Stimulated activated naive CD8-positive, alpha-beta T cell treated with anti-CD3 and anti-CD28 coated beads, Interleukin-15, Interleukin-2, amounts not matched to agents 100 ng/mL and 50 ng/mL, for 24 hours (primary cell): ENCODE measurements at regions not wholly inside any gene's neighbourhood (a gene's known extent, or its start where the extent isn't known, plus 50 kb on each side); places are given as distances from the start of the nearest gene placed in this dataset.
"Not testable (repeated sequence)": the region's sequence is repeated elsewhere in the genome, so short reads cannot be mapped to it uniquely, and the experiment has no call there.

Source experiments
- H3K27ac Mint-ChIP-seq: one replicate; pipeline ENCODE4 v1.8.0; 2021; ENCODE audit warnings: mild to moderate bottlenecking, mixed read lengths
- H3K27me3 Mint-ChIP-seq: one replicate; pipeline ENCODE4 v1.8.0; 2021; ENCODE audit warnings: mixed read lengths
- H3K36me3 Mint-ChIP-seq: one replicate; pipeline ENCODE4 v1.8.0; 2021; ENCODE audit warnings: low read depth, mixed read lengths
- H3K4me1 Mint-ChIP-seq: one replicate; pipeline ENCODE4 v1.8.0; 2021; ENCODE audit warnings: low read depth, mixed read lengths
- H3K4me3 Mint-ChIP-seq: one replicate; pipeline ENCODE4 v1.8.0; 2021; ENCODE audit warnings: mild to moderate bottlenecking, mixed read lengths
- H3K9me3 Mint-ChIP-seq: one replicate; pipeline ENCODE4 v1.8.0; 2021; ENCODE audit warnings: mixed read lengths

DNA sequence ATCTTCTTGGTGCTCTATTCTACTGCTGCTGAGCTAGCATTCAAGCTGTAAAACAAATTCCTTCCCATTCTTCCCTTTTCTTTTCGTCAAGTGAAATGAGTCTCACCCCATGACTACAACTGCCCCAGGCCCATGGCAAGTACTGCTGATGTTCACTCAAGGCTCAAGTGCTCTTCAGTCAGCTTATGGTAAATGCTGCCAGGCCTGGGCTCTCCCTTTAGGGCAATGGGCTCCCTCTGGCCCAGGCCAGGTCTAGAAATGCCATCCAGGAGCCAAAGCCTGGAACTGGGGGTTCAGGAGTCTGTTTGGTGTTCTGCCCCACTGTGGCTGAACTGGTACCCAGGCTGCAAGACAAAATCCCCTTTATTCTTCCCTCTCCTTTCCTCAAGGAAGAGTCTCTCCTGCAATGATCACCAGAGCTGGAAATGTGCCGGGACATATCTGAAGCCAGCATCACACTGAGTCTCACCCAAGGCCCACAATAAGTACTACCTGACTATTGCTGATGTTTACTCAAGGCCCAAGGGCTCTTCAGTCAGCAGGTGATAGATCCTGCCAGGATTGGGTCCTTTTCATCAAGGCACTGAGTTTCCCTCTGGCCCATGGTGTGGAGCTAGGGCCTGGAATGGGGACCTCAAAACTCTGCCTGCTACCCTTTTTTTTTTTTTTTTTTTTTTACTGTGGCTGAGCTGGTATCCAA, 205.0 kb upstream of the STAC start:
- Mint-ChIP-seq H3K4me3 (no peak overlapping the region), H3K27me3 (no peaks in the 10 kb centered on the region), H3K27ac (no peak overlapping the region), H3K9me3 (no peaks in the 10 kb centered on the region), H3K4me1 (no peaks in the 10 kb centered on the region), H3K36me3 (no peaks in the 10 kb centered on the region)

DNA sequence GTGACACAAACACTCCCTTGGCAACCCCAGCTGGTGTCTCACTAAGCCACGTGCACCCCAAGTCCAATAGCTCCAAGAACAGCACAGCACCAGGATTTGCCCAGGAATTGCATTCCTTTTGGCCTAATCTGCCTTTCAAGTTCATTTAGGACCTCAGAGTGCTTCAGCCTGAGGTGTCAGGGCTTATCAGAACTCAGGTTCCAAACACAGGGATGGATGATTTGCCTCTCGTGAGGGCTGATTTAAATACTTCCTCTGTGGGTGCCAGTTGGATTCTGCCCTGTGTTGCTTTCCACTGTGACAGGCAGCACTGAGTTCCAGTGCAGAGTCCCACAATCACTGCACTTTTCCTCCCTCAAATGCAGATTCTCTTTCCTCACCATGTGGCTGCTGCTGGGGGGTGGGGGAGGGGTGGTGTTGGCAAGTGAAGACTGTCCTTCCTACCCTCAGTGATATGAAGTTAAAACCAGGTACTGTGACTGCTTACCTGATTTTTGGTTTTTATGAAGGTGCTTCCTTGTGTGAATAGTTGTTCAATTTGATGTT, 204.3 kb upstream of the STAC start:
- Mint-ChIP-seq H3K9me3 (no peaks in the 10 kb centered on the region), H3K27ac (no peak overlapping the region), H3K4me3 (no peak overlapping the region), H3K27me3 (no peaks in the 10 kb centered on the region), H3K36me3 (no peaks in the 10 kb centered on the region), H3K4me1 (no peaks in the 10 kb centered on the region)

DNA sequence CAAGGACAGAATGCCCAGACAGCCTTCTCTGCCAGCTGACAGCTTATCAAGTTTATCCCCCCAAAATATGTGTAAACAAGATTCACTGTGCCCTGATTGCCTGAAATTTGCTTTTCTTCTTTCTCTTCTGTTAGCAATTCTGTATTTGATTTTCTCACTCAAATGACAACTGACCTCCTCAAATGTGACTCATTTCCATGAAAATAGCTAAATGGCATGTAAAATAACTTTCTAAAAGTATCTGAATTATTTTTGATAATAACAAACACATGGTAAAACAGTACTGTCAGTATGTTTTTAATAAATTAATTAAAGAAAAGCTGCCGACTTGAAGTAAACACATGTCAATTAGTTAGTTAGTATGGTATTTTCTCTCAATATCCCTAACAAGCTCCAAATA, 202.3 kb upstream of the STAC start:
- Mint-ChIP-seq H3K27me3 (no peaks in the 10 kb centered on the region), H3K4me1 (no peaks in the 10 kb centered on the region), H3K4me3 (no peak overlapping the region), H3K9me3 (no peaks in the 10 kb centered on the region), H3K36me3 (no peaks in the 10 kb centered on the region), H3K27ac (no peak overlapping the region)

DNA sequence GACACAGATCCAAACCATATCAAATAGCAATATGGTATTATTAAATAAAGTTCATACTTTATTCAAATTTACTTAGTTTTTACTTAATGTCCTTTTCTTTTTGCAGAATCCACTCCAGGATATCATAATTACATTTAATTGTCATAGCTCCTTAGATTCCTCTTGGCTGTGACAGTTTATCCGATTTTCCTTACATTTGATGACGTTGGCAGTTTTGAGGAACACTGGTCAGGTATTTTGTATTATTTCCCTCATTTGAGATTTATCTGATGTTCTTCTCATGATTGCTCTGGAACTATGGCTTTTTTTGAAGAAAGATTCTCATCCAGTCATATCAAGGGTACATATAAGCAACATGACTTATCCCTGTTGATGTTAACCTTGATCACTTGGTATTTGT, 198.3 kb upstream of the STAC start:
- Mint-ChIP-seq H3K4me1 (no peaks in the 10 kb centered on the region), H3K27me3 (no peaks in the 10 kb centered on the region), H3K27ac (no peak overlapping the region), H3K36me3 (no peaks in the 10 kb centered on the region), H3K4me3 (no peak overlapping the region), H3K9me3 (no peaks in the 10 kb centered on the region)

DNA sequence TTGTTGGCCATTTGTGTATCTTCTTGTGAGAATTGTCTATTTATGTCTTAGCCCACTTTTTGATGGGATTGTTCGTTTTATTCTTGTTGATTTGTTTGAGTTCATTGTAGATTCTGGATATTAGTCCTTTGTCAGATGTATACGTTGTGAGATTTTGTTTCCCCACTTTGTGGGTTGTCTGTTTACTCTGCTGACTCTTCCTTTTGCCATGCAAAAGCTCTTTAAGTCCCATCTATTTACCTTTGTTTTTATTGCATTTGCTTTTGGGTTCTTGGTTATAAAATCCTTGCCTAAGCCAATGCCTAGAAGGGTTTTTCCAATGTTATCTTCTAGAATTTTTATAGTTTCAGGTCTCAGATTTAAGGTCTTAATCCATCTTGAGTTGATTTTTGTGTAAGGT, 193.1 kb upstream of the STAC start:
- not testable (repeated sequence) for H3K4me1 Mint-ChIP-seq, H3K36me3 Mint-ChIP-seq, H3K27me3 Mint-ChIP-seq, H3K4me3 Mint-ChIP-seq, H3K9me3 Mint-ChIP-seq, H3K27ac Mint-ChIP-seq

DNA sequence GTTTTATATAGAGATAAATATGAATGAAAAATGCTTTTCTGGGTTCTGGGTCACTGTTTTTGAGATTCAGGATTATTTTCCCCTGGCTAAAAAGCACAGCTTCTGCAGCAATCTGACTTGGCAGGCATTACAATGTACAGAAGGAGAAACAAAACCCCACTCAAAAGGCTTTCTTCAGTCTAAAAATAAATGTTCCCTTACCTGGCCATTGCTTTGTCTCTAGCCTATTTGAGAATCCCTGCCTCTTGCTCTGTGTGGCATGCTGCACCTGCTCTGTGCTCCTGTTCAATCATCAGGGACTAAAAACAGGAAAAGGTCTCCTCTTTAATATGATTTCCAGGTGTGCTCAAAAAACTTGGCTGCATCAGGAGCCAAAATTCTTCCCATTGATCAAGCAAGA, 187.4 kb upstream of the STAC start:
- Mint-ChIP-seq H3K27ac (no peak overlapping the region), H3K4me3 (no peak overlapping the region), H3K9me3 (peaks cover 6% of the 10 kb centered on the region), H3K36me3 (no peaks in the 10 kb centered on the region), H3K27me3 (no peaks in the 10 kb centered on the region), H3K4me1 (no peaks in the 10 kb centered on the region)

DNA sequence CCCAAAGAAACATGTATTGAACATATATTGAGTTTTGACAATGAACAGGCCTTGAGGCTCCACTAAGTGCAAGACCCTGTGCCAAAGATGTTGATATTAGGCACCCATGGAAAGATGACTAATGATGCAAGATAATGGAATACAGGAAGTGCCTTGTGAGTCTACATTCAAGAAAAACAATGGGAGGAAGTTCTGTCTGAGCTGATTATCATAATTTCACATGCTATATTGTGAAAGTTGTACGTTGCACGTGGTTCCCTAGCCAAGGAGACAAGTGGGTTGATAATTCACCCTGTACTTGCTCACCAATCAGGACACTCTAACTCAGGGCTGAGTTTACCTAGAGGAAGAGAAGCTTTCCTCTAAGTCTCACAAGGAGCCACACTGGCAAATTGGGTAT, 186.9 kb upstream of the STAC start:
- Mint-ChIP-seq H3K27me3 (no peaks in the 10 kb centered on the region), H3K4me3 (no peak overlapping the region), H3K9me3 (peaks cover 6% of the 10 kb centered on the region), H3K4me1 (no peaks in the 10 kb centered on the region), H3K27ac (no peak overlapping the region), H3K36me3 (no peaks in the 10 kb centered on the region)

DNA sequence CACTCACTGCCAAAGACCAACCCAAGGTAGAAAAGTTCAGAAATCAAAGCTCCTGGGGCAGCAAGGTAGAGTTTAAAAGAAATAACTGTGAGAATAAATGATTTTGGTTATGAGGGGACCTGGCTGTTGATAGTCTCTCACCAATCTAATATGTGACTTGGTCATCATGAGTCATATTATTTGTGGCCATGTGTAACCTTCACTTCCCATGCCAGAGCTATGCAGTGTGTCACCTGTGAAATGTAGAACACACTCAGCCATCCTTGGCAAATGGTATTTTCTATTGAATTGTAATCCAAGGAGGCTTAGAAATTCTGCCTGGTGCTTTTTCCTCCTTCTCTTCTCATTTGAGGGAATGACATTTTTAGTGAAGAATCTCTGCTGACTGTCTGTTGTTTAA, 184.2 kb upstream of the STAC start:
- no peaks in the 10 kb centered on the region for H3K36me3 Mint-ChIP-seq
- H3K27me3 Mint-ChIP-seq = no peaks in the 10 kb centered on the region
- H3K27ac Mint-ChIP-seq = no peak overlapping the region
- no peaks in the 10 kb centered on the region for H3K9me3 Mint-ChIP-seq
- H3K4me3 Mint-ChIP-seq = no peak overlapping the region
- no peaks in the 10 kb centered on the region for H3K4me1 Mint-ChIP-seq

DNA sequence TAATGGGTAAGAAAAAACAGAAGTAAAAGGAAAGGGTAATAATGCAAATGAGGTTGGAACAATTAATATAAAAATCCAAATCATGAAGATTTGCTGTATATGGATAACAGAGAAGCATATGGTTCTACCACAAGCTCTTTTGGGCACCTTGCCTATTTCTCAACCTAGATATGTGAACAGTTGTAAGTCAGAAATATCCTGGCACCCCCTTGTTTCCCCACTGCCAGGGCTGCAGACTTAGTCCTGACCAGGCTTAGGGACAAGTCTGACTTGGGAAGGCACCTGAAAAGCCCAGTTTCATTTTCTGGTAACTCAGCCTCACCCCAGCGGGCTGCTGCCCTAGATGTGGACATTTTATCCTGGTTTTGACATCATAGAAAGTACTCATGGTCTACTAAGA, 183.2 kb upstream of the STAC start:
- Mint-ChIP-seq H3K36me3 (no peaks in the 10 kb centered on the region), H3K4me1 (no peaks in the 10 kb centered on the region), H3K4me3 (no peak overlapping the region), H3K27ac (no peak overlapping the region), H3K27me3 (no peaks in the 10 kb centered on the region), H3K9me3 (no peaks in the 10 kb centered on the region)

DNA sequence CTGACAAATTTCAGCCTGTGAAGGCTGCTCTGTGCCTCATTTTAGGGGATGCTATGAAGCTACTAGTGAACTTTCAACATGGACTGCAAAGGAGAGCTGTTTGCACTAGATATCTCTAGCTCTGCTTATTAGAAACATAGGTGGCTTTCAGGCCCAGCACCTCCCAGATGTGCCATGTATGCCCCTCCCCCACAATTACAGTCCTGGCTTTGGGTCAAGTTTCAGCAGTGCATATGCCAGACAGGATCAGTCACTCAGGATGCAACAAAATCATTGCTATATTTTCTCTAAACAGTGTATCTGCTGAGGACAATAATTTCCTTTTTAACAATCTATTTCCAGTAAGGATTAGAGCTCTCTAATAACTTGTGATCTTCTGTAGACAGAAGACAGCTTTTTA, 178.8 kb upstream of the STAC start:
- Mint-ChIP-seq H3K27me3 (no peaks in the 10 kb centered on the region), H3K9me3 (no peaks in the 10 kb centered on the region), H3K4me3 (no peak overlapping the region), H3K4me1 (no peaks in the 10 kb centered on the region), H3K36me3 (no peaks in the 10 kb centered on the region), H3K27ac (no peak overlapping the region)

DNA sequence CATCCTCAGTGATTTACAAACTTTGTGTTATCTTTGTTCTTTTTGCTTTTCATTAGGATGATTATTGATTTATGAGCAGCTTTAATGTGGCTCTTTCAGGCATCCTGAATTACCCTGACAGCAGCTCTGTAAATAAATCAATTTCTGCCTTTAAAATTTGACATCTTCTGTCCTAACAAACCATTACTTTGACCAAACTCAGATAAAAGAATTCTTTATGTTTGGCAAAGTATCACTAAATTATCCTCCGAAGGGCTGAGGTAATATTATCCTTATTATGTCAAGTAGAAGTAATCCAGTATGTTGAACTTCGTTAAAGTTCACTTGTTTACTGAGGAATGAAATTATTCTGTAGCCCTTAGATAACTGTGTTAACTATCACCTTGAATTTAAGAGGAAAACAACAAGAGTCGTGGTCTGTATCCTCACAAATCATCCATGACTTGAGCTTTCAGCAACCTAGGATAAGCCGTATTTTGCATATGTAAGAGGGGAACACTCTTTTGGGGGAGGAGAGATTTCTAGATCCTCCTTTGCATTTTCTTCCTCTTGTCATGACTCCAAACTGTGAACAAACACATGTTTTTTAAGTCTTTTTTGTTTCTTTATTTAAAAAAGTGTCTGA, 173.2 kb upstream of the STAC start:
- no peaks in the 10 kb centered on the region for H3K36me3 Mint-ChIP-seq
- H3K4me1 Mint-ChIP-seq = no peaks in the 10 kb centered on the region
- no peak overlapping the region for H3K27ac Mint-ChIP-seq
- no peak overlapping the region for H3K4me3 Mint-ChIP-seq
- no peaks in the 10 kb centered on the region for H3K27me3 Mint-ChIP-seq
- H3K9me3 Mint-ChIP-seq = no peaks in the 10 kb centered on the region

DNA sequence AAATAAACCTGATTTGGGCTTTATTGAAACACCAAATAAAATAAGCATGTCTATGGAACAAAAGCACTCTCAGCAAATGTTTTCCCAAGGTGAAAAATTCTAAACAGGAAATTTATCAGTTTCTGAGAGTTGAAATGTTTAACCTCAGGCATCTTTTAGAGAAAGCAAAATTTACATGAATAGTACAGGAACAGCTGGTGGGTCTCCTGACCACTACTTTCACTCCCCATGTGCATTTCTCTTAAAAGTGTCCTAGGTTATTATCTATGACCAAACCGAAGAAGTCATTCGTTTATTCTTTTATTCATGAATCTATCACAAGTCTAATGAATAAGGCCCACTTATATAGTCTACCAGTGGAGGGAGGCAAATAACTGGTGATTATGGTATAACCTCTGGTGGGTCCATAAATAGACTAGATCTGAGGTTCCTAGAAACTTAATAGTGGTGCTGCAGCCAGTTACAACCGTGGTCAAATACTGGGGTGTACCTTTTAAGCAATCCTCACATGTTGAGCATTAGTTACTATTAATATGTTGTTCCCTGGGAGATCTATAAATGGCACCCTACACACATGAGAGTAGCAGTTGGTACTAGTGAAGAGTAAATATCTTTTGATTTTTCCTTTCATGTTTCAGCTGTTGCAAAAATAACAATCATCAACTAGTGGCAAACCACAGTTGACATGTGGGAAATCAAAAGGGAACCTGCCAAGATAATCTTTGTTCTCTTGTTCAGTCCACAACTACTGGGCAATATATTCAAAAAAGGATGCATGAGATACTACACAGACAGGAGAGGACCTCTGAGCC, 169.3 kb upstream of the STAC start:
- Mint-ChIP-seq H3K36me3 (no peaks in the 10 kb centered on the region), H3K27ac (no peak overlapping the region), H3K4me1 (no peaks in the 10 kb centered on the region), H3K4me3 (no peak overlapping the region), H3K9me3 (no peaks in the 10 kb centered on the region), H3K27me3 (no peaks in the 10 kb centered on the region)

DNA sequence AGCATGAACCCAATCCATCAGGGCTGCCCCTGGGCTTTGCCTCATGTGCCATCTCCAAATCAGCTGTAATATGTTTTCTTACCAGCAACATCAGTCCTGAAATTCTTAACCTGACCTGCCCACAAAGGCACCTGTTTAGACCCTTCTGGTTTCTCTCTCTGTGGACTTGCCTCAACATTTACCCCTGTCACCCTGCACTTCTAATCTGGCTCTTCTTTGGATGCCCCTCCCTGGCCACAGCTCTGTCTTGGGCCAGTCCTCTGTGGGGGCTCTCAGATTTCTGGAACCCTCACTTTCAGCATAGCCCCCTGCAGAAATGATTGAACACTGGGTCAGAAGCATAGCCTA, 168.7 kb upstream of the STAC start:
- no peaks in the 10 kb centered on the region for H3K27me3 Mint-ChIP-seq
- no peaks in the 10 kb centered on the region for H3K4me1 Mint-ChIP-seq
- no peaks in the 10 kb centered on the region for H3K36me3 Mint-ChIP-seq
- H3K9me3 Mint-ChIP-seq = no peaks in the 10 kb centered on the region
- no peak overlapping the region for H3K27ac Mint-ChIP-seq
- H3K4me3 Mint-ChIP-seq = no peak overlapping the region

DNA sequence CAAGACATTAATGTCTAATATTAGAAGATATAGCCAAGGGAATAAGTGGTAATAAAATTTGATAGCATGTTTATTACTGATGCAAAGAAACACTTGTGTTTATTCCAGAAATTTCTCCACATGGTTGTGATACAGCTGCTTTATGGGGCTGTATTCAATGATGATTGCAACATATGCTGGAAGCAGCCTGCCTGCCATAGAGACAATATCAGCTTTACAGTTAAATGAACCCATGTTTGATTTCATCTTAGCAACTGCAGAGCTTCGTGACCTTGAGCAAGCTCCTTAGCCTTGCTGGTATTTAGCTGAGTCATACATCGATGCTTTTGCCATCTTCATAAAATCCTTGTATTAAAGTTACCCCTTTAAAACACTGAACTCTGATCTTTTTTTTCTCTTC, 168.1 kb upstream of the STAC start:
- Mint-ChIP-seq H3K27me3 (no peaks in the 10 kb centered on the region), H3K27ac (no peak overlapping the region), H3K9me3 (no peaks in the 10 kb centered on the region), H3K4me3 (no peak overlapping the region), H3K36me3 (no peaks in the 10 kb centered on the region), H3K4me1 (no peaks in the 10 kb centered on the region)

DNA sequence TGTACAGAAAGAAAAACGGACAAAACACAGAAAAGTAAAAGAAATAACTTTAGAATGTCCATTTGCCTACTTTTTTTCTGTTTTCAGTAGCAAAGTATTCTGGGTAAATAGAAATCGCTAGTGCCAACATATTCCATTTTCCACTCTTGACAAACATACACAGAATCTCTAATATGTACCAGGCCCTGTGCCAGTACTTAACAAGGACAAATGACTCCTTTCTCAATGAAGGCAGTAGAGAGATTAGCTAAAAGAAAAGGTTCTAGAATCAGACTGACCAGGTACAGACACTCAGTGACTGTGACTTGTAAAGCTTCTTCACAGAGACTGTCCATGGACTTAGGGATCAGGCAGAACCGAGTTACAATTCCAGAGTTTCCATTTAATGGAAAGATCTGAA, 165.8 kb upstream of the STAC start:
- Mint-ChIP-seq H3K27me3 (no peaks in the 10 kb centered on the region), H3K4me1 (no peaks in the 10 kb centered on the region), H3K36me3 (no peaks in the 10 kb centered on the region), H3K27ac (no peak overlapping the region), H3K9me3 (peaks cover 6% of the 10 kb centered on the region), H3K4me3 (no peak overlapping the region)
